CD4-positive, CD25-positive, alpha-beta regulatory T cell (primary cell): ENCODE measurements at regions not wholly inside any gene's neighbourhood (a gene's known extent, or its start where the extent isn't known, plus 50 kb on each side); places are given as distances from the start of the nearest gene placed in this dataset.

Source experiments
- ATAC-seq, 2 donors: fragments of 150-1000 bp; cut with Tn5 transposase; one replicate each; pipeline ENCODE4 v1.10.0; 2021; ENCODE audit warnings: low read depth in 2 of 2, moderate number of reproducible peaks in 2 of 2, moderate library complexity in 1 of 2
- DNase-seq, 3 donors: peaks; one replicate each; pipeline versions ENCODE4 v3.0.0 to v3.0.0-alpha.2; 2012 to 2022; ENCODE audit warnings: mixed read lengths in 1 of 3
- H3K27ac ChIP-seq: one replicate; pipeline ENCODE4 v1.7.0; 2013; ENCODE audit warnings: mild to moderate bottlenecking, low read length; ENCODE audit not compliant: insufficient read depth, poor library complexity, severe bottlenecking
- H3K27me3 ChIP-seq: one replicate; pipeline ENCODE4 v1.7.0; 2013; ENCODE audit warnings: low read length; ENCODE audit not compliant: control insufficient read depth, insufficient read depth
- H3K36me3 ChIP-seq: one replicate; pipeline ENCODE4 v1.7.0; 2013; ENCODE audit warnings: mild to moderate bottlenecking, low read length, moderate library complexity; ENCODE audit not compliant: control insufficient read depth, insufficient read depth
- H3K4me1 ChIP-seq: 2 replicates; pipeline ENCODE4 v1.7.0; 2013; ENCODE audit warnings: mild to moderate bottlenecking, low read length; ENCODE audit not compliant: insufficient read depth, control insufficient read depth, poor library complexity, severe bottlenecking
- H3K4me3 ChIP-seq: one replicate; pipeline ENCODE4 v1.7.0; 2013; ENCODE audit warnings: low read depth, mild to moderate bottlenecking, low read length, moderate library complexity
- H3K9me3 ChIP-seq, 2 experiments: 1 replicate in 1 of 2; 2 replicates in 1 of 2; pipeline ENCODE4 v1.7.0; 2013; ENCODE audit warnings: low read length in 2 of 2, mild to moderate bottlenecking in 1 of 2, moderate library complexity in 1 of 2; ENCODE audit not compliant: control insufficient read depth in 2 of 2
- H3K27ac Mint-ChIP-seq, 3 donors: one replicate each; pipeline ENCODE4 v1.8.0; 2020 to 2022; ENCODE audit warnings: mild to moderate bottlenecking in 3 of 3, mixed read lengths in 3 of 3, moderate library complexity in 2 of 3
- H3K27me3 Mint-ChIP-seq: one replicate; pipeline ENCODE4 v1.8.0; 2022; ENCODE audit warnings: mild to moderate bottlenecking, mixed read lengths
- H3K36me3 Mint-ChIP-seq: one replicate; pipeline ENCODE4 v1.8.0; 2020; ENCODE audit warnings: mixed read lengths
- H3K4me1 Mint-ChIP-seq, 4 donors: one replicate each; pipeline ENCODE4 v1.8.0; 2020 to 2022; ENCODE audit warnings: mixed read lengths in 4 of 4, mild to moderate bottlenecking in 1 of 4
- H3K4me3 Mint-ChIP-seq, 4 donors: one replicate each; pipeline ENCODE4 v1.8.0; 2020 to 2022; ENCODE audit warnings: mild to moderate bottlenecking in 4 of 4, mixed read lengths in 4 of 4, moderate library complexity in 3 of 4
- H3K9me3 Mint-ChIP-seq, 7 donors: one replicate each; pipeline ENCODE4 v1.8.0; 2020 to 2022; ENCODE audit warnings: mixed read lengths in 7 of 7, mild to moderate bottlenecking in 3 of 7, moderate library complexity in 2 of 7

- no peaks in the 10 kb centered on the region for H3K27me3 ChIP-seq
- Mint-ChIP-seq H3K4me1 (peaks cover 0 to 2% (median 0%) of the 10 kb centered on the region in 4 donors), H3K4me3 (peak overlapping the region in 1 of 4 donors; percentile 15), H3K9me3 (peaks cover 0 to 2% (median 0%) of the 10 kb centered on the region in 7 donors), H3K36me3 (no peaks in the 10 kb centered on the region), H3K27me3 (peaks cover 49% of the 10 kb centered on the region), H3K27ac (no peak overlapping the region)
- H3K4me1 ChIP-seq = no peaks in the 10 kb centered on the region
- H3K36me3 ChIP-seq = no peaks in the 10 kb centered on the region
- no peak for ATAC-seq
- H3K27ac ChIP-seq = no peak overlapping the region
- DNase-seq = no peak
- H3K9me3 ChIP-seq = no peaks in the 10 kb centered on the region
- no peak overlapping the region for H3K4me3 ChIP-seq
Observed at GRCh38 chr10:100620087-100620835, 84.5 kb downstream of the HIF1AN start.

- H3K4me1 Mint-ChIP-seq = peaks cover 0 to 2% (median 0%) of the 10 kb centered on the region in 4 donors
- Histone ChIP-seq H3K27me3 (peaks cover 9% of the 10 kb centered on the region), H3K36me3 (no peaks in the 10 kb centered on the region), H3K27ac (no peak overlapping the region), H3K4me3 (no peak overlapping the region), H3K4me1 (no peaks in the 10 kb centered on the region), H3K9me3 (no peaks in the 10 kb centered on the region)
- peak in 1 of 2 donors; percentile 34 for ATAC-seq
- DNase-seq = peak; percentile 7 to 61 (median 45)
- H3K27ac Mint-ChIP-seq = no peak overlapping the region
- peak overlapping the region in 3 of 4 donors; percentile 33 to 83 (median 57) for H3K4me3 Mint-ChIP-seq
- peaks cover 49% of the 10 kb centered on the region for H3K27me3 Mint-ChIP-seq
- peaks cover 0 to 2% (median 0%) of the 10 kb centered on the region in 7 donors for H3K9me3 Mint-ChIP-seq
- H3K36me3 Mint-ChIP-seq = no peaks in the 10 kb centered on the region
Observed at GRCh38 chr10:100621360-100622205, 85.8 kb downstream of the HIF1AN start.

- H3K9me3 ChIP-seq = no peaks in the 10 kb centered on the region
- H3K36me3 ChIP-seq = no peaks in the 10 kb centered on the region
- no peak for ATAC-seq
- Mint-ChIP-seq H3K27me3 (peaks cover 53% of the 10 kb centered on the region), H3K4me1 (peaks cover 0 to 2% (median 0%) of the 10 kb centered on the region in 4 donors), H3K4me3 (no peak overlapping the region), H3K36me3 (no peaks in the 10 kb centered on the region), H3K9me3 (peaks cover 0 to 4% (median 0%) of the 10 kb centered on the region in 7 donors), H3K27ac (no peak overlapping the region)
- H3K4me3 ChIP-seq = no peak overlapping the region
- peaks cover 11% of the 10 kb centered on the region for H3K27me3 ChIP-seq
- no peak overlapping the region for H3K27ac ChIP-seq
- DNase-seq = no peak
- no peaks in the 10 kb centered on the region for H3K4me1 ChIP-seq
Observed at GRCh38 chr10:100622946-100623345, 87.2 kb downstream of the HIF1AN start.

GRCh38 chr10:100623521-100624230 lies 87.9 kb downstream of the HIF1AN start:
- Mint-ChIP-seq H3K27ac (no peak overlapping the region), H3K4me1 (peaks cover 0 to 2% (median 0%) of the 10 kb centered on the region in 4 donors), H3K36me3 (no peaks in the 10 kb centered on the region), H3K27me3 (peaks cover 53% of the 10 kb centered on the region), H3K4me3 (no peak overlapping the region), H3K9me3 (peaks cover 0 to 4% (median 0%) of the 10 kb centered on the region in 7 donors)
- H3K27me3 ChIP-seq = peaks cover 11% of the 10 kb centered on the region
- H3K27ac ChIP-seq = no peak overlapping the region
- H3K9me3 ChIP-seq = no peaks in the 10 kb centered on the region
- H3K4me3 ChIP-seq = no peak overlapping the region
- H3K4me1 ChIP-seq = no peaks in the 10 kb centered on the region
- ATAC-seq = no peak
- DNase-seq = no peak
- no peaks in the 10 kb centered on the region for H3K36me3 ChIP-seq

GRCh38 chr10:100624298-100624697 lies 88.6 kb downstream of the HIF1AN start:
- Mint-ChIP-seq H3K4me1 (peaks cover 0 to 2% (median 0%) of the 10 kb centered on the region in 4 donors), H3K9me3 (peaks cover 0 to 4% (median 0%) of the 10 kb centered on the region in 7 donors), H3K27me3 (peaks cover 52% of the 10 kb centered on the region), H3K4me3 (no peak overlapping the region), H3K36me3 (no peaks in the 10 kb centered on the region), H3K27ac (no peak overlapping the region)
- DNase-seq = no peak
- Histone ChIP-seq H3K9me3 (no peaks in the 10 kb centered on the region), H3K4me1 (no peaks in the 10 kb centered on the region), H3K4me3 (no peak overlapping the region), H3K27me3 (peaks cover 11% of the 10 kb centered on the region), H3K27ac (no peak overlapping the region), H3K36me3 (no peaks in the 10 kb centered on the region)
- ATAC-seq = no peak

- peaks cover 0 to 2% (median 0%) of the 10 kb centered on the region in 4 donors for H3K4me1 Mint-ChIP-seq
- Histone ChIP-seq H3K4me1 (no peaks in the 10 kb centered on the region), H3K9me3 (no peaks in the 10 kb centered on the region), H3K27me3 (peaks cover 11% of the 10 kb centered on the region), H3K4me3 (no peak overlapping the region), H3K36me3 (no peaks in the 10 kb centered on the region), H3K27ac (no peak overlapping the region)
- peaks cover 0 to 4% (median 0%) of the 10 kb centered on the region in 7 donors for H3K9me3 Mint-ChIP-seq
- ATAC-seq = no peak
- H3K27me3 Mint-ChIP-seq = peaks cover 46% of the 10 kb centered on the region
- no peak for DNase-seq
- H3K36me3 Mint-ChIP-seq = no peaks in the 10 kb centered on the region
- no peak overlapping the region for H3K4me3 Mint-ChIP-seq
- H3K27ac Mint-ChIP-seq = peak overlapping the region in 1 of 3 donors; percentile 18
Observed at GRCh38 chr10:100625816-100626215, 90.1 kb downstream of the HIF1AN start.

- H3K4me3 ChIP-seq = no peak overlapping the region
- H3K4me1 ChIP-seq = no peaks in the 10 kb centered on the region
- H3K27me3 Mint-ChIP-seq = peaks cover 37% of the 10 kb centered on the region
- no peak overlapping the region for H3K27ac ChIP-seq
- peaks cover 15% of the 10 kb centered on the region for H3K27me3 ChIP-seq
- no peak overlapping the region for H3K27ac Mint-ChIP-seq
- ATAC-seq (no peak), DNase-seq (no peak)
- H3K9me3 ChIP-seq = no peaks in the 10 kb centered on the region
- no peaks in the 10 kb centered on the region for H3K36me3 ChIP-seq
- no peaks in the 10 kb centered on the region for H3K4me1 Mint-ChIP-seq
- peaks cover 0 to 2% (median 0%) of the 10 kb centered on the region in 7 donors for H3K9me3 Mint-ChIP-seq
- no peak overlapping the region for H3K4me3 Mint-ChIP-seq
- H3K36me3 Mint-ChIP-seq = no peaks in the 10 kb centered on the region
Observed at GRCh38 chr10:100628061-100628460, 92.3 kb downstream of the HIF1AN start.
